Daoy (cell line): ENCODE measurements at regions not wholly inside any gene's neighbourhood (a gene's known extent, or its start where the extent isn't known, plus 50 kb on each side); places are given as distances from the start of the nearest gene placed in this dataset.
A peak's percentile ranks its signal among the peaks of the same experiment; 100 is the strongest.
"Not testable (repeated sequence)": the region's sequence is repeated elsewhere in the genome, so short reads cannot be mapped to it uniquely, and the experiment has no call there.

ENCODE experiments used
- DNase-seq: peaks from one replicate; pipeline ENCODE4 v3.0.0-alpha.2; 2015; ENCODE audit warnings: low read depth

DNA sequence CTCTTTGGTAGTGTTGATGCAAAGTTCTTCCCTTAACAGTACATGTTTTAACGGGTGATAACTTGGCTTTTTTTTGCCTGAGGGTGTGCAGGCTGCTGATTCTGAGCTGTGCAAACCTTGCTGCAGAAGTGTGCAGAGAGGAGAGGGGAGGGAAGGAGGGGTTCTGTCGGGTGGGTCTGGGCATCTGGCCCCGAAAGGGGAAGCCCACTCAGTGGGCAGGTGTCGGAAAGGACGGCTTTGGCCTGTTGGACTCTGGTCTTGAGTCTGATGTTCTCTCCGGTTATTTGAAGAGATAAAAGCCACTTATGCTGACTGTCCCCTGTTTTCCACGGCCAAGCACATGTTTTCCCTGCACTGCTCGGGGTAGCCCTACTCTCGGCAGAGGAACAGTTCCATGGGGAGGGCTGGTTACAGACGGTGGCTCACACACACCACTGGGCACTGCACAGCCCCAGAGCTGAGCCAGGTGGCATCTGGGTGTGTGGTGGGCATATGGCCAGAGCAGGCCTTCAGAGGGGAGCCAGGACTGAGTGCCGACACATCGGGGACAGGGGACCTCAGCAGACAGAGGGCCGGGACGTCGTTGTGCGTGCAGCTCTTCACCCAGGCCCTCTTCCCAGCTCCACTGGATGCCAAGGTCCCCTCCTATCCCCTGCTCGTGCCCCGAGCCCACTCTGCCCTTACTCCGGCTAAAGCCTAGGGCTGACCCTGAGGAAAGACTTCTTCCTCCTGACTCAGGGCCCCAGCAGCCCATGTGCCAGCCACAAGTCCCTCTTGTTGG, 93.2 kb downstream of the TEX29 start:
- no peak for DNase-seq

DNA sequence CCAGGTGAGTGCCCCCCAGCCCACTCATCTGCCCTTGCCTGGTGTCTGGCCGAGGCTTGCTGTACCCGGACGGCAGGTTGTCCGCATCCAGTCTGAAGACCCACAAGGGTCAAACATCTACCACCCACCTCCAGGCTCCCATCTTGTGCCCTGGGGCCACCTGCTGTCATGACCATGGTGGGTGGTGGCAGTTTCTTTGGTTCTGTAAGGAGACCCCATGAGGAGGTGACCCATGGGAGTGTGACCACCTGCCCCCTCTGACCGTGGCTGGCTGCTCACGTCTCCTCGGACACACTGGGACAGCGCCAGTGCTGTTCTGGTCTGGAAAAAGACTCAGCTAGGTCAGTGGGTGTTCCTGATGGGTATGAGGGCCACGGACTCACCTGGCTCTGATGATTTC, 93.9 kb downstream of the TEX29 start:
- no peak for DNase-seq

- no peak for DNase-seq
These were observed 94.8 kb downstream of the TEX29 start for GRCh38 chr13:111415246-111415645.

DNA sequence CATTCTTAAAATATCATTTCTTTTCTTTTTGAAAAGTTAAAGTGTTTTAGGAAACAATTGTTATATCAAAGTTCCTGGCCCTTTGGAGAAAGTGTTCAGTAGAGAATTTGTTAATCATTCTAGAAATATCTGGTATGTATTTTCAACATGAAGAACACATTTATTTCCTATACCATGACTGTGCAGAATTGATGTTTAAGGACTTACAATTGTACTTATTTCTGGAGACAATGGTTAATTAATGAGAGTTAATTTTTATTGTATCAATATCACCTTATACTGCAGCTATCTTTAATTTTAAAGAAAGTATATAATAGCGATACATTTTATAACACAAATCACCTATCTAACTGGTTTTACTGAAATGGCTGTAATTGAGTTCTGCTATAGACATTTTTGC, 95.3 kb downstream of the TEX29 start:
- DNase-seq: no peak

- DNase-seq: no peak
These were observed 97.7 kb downstream of the TEX29 start for GRCh38 chr13:111418101-111418500.

DNA sequence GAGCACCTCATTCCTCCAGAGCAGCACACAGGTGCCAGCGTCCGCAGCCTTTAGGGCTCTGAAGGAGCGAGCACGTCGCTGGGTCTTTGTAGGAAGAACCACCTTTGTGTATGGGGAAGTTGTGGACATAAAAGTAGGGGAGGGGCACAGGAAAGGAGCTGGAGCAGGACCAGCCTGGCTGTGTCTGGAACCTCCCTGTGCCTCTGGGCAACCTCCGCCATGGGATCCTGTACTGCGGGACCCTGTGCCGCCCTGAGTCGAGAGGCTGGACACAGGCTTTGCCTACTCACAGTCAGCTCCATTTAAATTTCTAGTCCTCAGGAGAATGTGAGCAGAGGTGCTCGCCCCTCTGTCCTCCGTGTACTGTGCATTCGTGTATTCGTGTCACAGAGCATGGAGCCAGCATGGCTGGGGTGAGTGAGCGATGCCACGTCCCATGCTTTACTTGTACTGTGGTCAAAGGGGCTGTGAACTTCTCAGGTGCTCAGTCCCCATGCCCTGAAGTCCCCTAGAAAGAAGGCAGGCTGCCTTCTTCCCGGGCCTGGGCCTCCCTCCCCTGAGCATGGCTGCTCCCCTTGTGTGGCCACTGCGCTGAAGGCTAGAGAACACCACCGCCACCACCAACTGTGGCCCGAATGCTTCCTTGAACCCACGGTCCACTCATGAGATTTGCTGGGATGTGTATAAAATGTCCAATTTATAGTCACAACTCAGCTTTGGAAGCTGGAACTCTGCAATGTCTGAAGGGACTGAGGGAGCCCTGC, 99.9 kb downstream of the TEX29 start:
- no peak for DNase-seq

- no peak for DNase-seq
These were observed 100.8 kb downstream of the TEX29 start for GRCh38 chr13:111421216-111421615.

DNA sequence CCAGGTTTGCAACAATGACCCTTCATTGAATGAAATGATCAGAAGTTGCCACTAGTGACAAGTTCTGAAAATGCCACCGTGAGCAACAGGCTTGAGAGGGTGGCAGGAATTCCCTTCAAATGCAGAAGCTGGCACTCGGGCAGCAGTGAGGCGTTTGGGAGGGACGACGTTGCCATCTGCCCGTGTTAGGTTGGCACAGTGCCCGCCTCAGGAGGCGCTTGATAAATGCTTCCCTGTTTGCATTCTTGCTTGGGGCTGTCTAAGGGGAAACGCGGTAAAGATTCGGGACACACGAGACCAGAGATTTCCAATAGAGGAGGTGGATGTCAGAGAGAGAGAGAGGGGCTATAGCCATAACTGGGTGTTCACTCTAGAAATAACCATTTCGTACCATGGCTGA, 101.9 kb downstream of the TEX29 start:
- DNase-seq: no peak

- peak; percentile 51 for DNase-seq
These were observed 102.8 kb downstream of the TEX29 start for GRCh38 chr13:111423168-111423785.

GRCh38 chr13:111424134-111424533, 103.7 kb downstream of the TEX29 start:
- DNase-seq: no peak

DNA sequence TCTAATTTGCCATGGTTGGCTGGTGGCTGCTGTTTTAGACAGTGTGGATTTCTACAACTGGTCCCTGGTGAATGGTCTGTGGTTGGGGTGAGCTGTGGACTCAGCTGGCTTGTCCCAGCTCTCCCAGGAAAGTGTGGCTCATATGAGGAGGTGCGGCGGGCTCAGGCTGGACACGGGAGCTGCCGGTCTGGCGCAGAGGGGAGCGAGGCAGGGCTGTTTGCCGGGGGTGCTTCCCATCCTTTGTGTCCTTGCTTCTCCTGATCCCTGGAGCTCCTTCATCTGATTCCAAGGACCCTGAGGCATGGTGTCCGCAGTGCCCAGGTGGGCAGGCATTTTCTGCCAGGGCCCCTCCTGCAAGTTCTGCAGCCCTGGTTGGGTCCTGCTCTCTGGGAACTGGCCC, 104.9 kb downstream of the TEX29 start:
- DNase-seq: no peak

DNA sequence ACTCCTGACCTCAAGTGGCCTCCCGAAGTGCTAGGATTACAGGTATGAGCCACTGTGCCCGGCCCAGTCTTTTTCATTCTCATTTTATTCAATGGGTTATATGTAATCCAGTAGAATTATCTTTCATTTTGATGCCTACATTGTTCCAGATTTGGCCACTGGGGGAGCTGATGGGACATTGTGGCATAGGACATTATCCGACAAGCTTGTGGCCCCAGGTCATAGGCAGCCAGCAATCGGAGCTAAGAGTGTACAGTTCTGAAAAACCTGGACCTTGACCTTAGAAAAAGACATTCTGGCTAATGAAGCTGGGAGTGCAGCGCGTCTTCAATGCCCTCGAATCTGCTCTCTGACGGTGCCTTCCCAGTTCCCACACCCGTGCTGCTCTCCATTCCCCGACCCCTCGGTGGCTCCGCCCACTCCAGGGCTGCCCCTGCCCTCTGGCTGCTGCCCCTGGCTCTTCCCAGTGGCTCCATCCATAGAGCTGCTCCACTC, 108.7 kb downstream of the TEX29 start:
- peak; percentile 30 for DNase-seq

GRCh38 chr13:111431206-111431605, 110.8 kb downstream of the TEX29 start:
- DNase-seq: no peak

DNA sequence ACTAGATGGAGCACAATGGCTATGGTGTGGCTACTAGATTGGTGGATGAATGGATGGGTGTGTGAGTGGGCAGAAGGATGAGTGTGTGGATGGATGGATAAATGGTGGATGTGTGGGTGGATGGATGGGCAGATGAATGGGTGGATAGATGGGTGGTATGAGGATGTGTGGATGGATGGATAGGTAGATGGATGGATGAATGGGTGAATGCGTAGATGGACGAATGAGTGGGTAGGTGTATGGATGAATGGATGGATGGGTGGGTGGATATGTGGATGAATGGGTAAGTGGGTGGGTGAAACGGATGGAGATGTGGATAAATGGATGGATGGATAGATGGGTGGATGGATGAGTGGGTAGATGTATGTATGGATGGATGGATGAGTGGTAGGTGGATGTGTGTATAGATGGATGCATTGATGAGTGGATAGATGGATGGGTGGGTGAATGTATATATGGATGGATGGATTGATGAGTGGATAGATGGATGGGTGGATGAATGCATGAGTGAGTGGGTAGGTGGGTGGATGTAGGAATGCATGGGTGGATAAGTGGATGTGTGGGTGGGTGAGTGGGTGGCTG, 114.2 kb downstream of the TEX29 start:
- no peak for DNase-seq

GRCh38 chr13:111436446-111436845, 116.0 kb downstream of the TEX29 start:
- no peak for DNase-seq

- DNase-seq: no peak
These were observed 117.0 kb downstream of the TEX29 start for GRCh38 chr13:111437417-111437816.

DNA sequence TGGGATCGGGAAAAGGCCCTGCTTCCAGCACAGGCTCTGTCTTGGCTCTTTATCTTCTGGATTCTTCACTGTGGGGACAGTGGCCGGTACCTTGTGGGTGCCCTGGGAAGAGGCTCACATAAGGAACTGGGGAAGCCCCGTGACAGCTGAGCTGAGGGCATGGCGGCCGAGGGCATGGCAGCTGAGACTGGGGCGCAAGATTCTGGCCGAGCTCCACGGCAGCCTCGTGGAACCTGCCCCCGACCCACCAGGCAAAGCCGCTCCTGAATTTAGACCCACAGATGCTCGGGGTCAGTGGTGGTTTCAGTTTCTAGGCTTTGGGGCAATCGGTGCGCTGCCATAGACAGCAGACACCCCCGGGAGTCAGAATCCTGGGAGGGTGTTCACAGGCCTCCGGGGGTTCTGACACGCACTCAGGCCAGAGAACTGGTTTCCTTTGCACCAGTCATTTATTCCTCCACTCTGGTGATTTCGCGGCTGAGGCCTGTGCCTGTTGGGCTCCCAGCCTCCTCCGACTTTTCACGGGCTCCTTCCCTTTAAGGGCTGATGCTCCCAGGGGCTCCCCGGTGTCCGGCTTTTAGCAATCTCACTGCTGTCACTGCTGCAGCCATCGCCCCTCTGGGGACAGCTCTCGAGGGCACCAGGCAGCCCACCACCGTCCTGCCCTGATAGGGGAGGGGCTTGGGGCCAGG, 117.6 kb downstream of the TEX29 start:
- no peak for DNase-seq

- not testable (repeated sequence) for DNase-seq
These were observed 120.0 kb downstream of the TEX29 start for GRCh38 chr13:111440492-111440891.

DNA sequence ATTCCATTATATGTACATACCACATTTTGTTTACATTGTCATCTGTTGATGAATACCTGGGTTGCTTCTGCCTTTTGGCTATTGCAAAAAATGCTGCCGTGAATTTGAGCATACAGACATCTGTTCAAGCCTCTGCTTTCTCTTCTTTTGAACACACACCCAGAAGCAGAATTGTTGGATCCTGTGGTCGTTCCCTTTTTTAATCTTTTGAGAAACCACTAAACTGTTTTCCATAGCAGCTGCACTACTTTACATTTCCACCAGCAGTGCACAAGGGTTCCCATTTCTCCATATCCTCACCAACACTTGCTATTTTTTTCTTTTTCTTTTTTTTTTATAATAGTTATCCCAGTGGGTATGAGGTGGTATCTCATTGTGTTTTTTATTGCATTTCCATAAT, 123.5 kb downstream of the TEX29 start:
- DNase-seq: no peak

DNA sequence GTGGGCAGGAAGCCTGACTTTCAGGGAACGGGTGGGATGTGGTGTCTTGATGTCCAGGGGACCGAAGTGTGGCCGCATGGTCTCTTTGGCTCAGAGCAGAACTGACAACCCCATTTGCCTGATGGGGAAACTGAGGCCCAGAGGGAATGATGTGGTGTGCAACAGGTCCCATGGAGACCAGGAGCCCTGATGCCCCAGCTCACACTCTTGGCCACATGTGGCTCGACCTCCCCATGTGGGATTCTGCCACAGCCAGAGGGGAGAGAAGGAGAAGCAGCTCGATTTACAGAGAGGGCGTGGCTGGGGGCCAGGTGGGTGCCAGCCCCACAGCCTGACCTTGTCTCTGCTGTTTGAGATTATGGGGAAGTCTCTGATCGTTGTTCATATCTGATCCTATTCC, 128.1 kb downstream of the TEX29 start:
- no peak for DNase-seq

DNA sequence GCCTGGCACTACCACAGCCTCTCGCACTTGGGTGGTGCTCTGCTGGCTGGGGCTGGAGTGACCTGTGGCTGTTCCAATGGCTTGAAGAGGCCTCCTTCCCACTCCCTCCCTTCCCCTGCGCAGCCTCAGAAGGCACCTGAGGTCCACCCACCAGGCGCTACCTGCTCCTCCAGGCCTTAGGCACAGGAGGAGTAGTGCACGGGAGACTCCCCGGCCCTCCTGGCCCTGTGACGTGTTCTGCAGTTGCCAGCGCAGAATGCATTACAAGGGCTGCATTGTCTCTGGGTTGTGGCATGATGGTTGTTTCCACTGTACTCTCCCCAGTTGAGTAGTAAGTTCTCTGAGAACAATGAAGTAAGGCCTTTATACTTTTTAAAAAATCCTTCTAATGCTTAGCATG, 128.6 kb downstream of the TEX29 start:
- DNase-seq: no peak

DNA sequence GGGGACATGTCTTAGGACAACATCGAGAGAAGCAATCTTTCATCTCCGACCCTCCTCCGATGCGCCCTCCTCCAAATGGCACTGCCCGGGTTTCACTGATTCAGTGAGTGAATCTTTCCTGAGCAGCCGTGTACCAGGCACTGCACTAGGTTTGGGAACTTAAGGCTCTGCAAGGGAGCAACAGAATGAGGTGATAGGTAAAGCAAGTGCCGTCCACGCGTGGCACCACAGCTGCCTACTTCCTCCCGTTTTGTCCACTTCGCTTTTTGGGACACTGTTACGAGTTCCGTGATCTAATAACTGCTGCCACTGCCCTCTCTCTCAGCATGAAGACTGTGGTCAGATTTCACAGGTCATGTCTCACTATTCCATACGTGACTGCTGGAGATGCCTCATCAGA, 131.0 kb downstream of the TEX29 start:
- DNase-seq: no peak
